WTC11 (cell line): ENCODE measurements at regions not wholly inside any gene's neighbourhood (a gene's known extent, or its start where the extent isn't known, plus 50 kb on each side); places are given as distances from the start of the nearest gene placed in this dataset.

Experiments used
- CTCF ChIP-seq: fragments of 200-600 bp; IDR thresholded peaks from 2 replicates; pipeline ENCODE4 v1.8.0; 2022; ENCODE audit warnings: antibody characterized with exemption
- JUN ChIP-seq: sonication (generic); formaldehyde crosslinking; IDR thresholded peaks from 2 replicates; pipeline ENCODE4 v1.8.0; 2023; ENCODE audit warnings: mild to moderate bottlenecking, missing genetic modification reagents
- MLX ChIP-seq: sonication (generic); formaldehyde crosslinking; IDR thresholded peaks from 2 replicates; pipeline ENCODE4 v1.8.1; 2023; ENCODE audit warnings: mild to moderate bottlenecking, missing genetic modification reagents, moderate library complexity
- NR2C2 ChIP-seq: sonication (generic); formaldehyde crosslinking; IDR thresholded peaks from 2 replicates; pipeline ENCODE4 v1.8.0; 2022; ENCODE audit warnings: mild to moderate bottlenecking, missing genetic modification reagents
- RORB ChIP-seq: fragments of 250-450 bp; sonication (Bioruptor Pico); IDR thresholded peaks from 2 replicates; pipeline ENCODE4 v1.9.0; 2021; ENCODE audit warnings: mild to moderate bottlenecking

DNA sequence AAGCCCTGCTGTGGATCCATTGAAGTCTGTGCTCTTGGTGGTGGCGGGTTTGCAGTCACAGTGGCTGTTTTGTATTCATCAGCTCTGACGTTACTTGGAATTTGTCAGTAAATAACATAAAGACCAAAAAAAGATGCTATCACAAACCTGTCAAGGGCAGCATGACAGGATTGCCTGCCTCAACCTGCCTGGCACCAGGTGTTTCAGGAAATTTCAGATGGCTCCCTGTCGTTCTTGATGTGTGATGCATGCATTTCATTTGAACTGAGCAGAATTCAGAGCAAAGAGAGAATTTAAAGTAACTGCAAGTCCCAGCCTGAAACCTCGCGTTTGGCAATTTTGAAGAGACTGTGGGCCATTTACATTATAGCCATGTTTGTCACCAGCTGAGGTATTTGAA lies 50.3 kb upstream of the EPC2 start:
- no peak for TF ChIP-seq MLX (CRISPR knock-in tag)
- TF ChIP-seq JUN (CRISPR knock-in tag): no peak
- no peak for TF ChIP-seq CTCF
- no peak for TF ChIP-seq RORB (CRISPR knock-in tag)
- TF ChIP-seq NR2C2 (CRISPR knock-in tag): no peak
